HG03457 (cell line): ENCODE measurements at regions not wholly inside any gene's neighbourhood (a gene's known extent, or its start where the extent isn't known, plus 50 kb on each side); places are given as distances from the start of the nearest gene placed in this dataset.
"Not testable (repeated sequence)": the region's sequence is repeated elsewhere in the genome, so short reads cannot be mapped to it uniquely, and the experiment has no call there.

Experiments
- ATAC-seq: cut with Tn5 transposase; IDR thresholded peaks from one replicate; pipeline ENCODE4 v1.9.1; 2021; ENCODE audit warnings: moderate number of reproducible peaks; ENCODE audit not compliant: unreplicated experiment

DNA sequence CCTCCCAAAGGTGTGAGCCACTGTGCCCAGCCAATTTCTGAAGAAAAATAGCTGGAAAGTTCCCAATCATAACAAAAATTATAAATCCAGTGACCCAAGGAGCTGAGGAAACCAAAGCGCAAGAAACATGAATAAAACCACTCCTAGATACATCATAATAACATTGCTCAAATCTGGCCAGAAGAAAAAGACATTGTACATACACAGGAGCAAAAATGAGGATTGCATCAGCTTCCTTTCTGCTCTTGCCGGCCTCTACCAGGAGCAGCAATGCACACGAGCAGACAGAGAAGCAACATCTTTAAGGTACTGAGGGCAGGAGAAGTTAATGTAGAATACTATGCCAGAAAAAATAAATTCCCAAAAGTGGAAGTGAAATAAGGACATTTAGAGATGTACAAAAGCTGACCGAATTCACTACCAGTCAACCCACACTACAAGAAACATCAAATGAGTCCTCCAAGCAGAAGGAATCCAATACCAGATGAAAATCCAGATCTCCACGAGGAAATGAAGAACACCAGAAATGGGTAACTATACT, 127.0 kb upstream of the NBPF11 start:
- ATAC-seq, result not testable (repeated sequence)

DNA sequence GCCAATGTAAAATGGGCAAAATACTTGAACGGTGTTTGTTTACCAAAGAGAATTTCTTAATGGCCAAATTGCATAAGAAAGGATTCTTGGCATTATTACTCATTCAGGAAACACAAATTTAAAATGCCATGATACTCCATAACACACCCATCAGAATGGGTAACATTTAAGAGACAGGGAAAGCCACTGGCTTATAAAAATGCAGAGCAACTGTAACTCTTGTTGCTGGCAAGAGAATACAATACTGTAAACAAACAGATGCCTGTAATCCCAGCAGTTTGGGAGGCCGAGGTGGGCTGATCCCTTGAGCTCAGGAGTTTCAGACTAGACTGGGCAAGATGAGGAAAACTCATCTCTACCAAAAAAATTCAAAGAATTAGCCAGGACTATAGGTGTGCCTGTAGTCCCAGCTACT, 125.8 kb upstream of the NBPF11 start:
- not testable (repeated sequence) for ATAC-seq

DNA sequence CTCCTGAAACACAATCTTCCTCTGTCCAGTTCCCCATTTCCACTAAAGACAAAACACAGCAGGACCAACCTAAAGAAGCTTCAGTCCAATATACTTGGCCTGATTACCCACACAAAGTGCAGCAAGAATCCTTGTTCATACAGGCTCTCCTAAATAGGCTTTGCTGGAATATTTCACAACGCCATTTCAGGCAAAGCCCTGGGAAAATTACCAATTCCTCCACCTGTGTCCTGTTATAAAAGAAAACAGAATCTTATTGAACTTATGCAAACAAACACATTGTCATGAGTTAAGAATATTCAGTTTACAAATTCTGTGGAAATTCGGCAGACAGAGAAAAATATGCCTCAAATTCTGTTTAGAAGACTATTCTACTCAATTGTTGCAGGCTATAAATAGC, 115.0 kb upstream of the NBPF11 start:
- not testable (repeated sequence) for ATAC-seq

DNA sequence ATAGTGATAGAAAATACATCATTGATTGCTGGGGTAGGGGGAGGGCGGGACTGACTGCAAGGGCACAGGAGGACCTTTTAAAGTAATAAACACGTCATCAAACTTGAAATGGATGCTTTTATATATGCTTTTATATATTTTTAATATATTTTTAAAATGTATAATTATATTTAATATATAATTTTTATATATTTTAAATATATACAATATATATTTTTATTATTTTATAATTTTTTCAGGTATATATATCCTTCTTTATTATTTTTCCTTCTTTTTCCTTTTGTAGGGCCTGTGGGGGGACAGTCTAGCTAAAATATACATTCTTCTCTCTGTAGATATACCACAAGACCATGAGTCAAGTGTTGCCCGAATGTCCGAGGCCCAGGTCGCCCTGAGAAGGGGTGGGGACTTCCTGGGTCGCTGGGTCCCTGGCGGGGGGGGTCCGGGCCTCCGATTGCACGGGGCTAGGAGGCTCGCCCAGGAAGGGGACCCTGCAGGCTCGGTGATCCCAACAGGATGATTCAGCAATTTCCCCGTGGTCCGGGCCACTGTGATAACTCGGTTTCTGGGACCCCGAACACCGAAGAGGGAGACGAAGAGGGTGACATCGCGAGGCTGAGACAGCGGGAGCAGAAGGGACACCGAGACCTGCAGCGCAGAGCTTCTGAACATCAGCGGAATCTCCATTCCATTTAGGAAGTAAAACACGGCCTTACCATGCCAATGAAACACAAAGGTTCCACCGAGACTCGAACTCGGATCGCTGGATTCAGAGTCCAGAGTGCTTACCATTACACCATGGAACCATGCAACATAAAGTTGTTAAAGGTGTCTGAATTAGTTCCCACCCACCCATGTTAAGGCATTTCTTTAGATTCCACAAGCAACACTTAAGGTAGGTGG, 112.5 kb upstream of the NBPF11 start:
- ATAC-seq, result no peak

DNA sequence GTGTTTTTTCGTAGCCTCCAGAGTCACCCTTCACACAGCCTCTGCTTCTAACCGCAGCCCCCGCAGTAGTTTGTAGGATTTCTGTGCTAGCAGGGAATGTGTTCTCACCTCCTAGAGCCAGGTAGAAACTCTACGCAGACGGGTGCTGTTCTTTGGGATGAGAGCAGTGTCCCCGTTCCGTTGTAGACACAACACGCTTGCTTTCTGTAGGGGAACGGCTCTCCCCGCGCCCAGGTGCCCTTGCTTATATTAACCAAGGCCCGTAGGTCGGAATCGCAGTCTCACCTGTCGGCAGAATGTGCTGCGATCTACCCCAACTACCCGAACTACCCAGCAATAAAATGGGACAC, 111.8 kb upstream of the NBPF11 start:
- no peak for ATAC-seq

DNA sequence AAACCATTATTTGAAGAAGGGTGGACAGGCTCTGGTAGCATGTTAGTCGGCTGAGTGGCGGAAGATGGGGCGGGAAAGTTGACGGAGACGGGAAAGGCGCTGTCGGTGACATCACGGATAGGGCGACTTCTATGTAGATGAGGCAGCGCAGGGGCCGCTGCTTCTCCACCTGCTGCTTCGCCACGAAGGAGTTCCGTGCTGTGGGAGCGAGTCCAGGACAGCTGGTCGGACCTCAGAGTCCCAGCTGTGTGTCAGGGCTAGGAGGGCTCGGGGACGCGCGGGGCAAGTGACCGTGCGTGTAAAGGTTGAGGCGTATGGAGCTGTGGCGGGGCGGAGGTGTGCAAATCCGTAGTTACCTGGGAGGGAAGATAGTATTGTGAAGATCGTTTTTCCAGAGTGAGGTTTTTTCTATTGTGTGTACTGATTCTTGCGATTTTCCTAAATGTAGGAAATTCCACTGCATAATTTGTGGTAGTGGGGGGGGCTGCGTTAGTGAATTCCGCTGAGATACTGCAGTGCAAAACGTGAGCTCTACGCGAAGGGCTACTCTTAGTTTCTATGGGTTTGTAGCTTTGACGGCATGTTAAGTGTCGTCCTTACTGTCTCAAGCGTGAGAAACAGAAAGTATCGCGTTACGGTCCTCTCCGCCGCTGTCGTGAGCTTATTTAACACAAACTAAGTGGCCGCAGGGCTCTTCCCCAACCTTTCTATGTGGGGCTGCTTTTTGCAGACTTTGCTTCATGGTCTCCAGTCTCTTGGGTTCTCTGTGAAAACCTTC, 111.2 kb upstream of the NBPF11 start:
- ATAC-seq, result no peak

DNA sequence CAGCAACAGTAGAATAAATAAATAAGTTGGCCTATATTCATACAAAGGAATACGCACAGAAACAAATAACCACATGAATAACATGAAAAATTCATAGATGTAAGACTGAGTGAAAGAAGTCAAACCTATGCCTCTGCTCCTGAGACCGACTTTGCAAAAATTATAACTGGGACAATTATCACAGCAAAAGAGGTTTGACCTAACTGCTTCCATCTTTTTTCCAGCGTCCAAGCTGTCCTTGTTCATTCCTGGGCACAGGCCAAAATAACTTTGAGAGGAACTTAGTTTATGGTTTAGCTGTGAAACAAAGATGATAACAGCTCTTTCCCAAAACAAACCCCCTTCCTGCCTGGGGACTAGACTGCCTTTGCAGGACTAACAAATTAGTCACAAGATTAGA, 109.6 kb upstream of the NBPF11 start:
- not testable (repeated sequence) for ATAC-seq

DNA sequence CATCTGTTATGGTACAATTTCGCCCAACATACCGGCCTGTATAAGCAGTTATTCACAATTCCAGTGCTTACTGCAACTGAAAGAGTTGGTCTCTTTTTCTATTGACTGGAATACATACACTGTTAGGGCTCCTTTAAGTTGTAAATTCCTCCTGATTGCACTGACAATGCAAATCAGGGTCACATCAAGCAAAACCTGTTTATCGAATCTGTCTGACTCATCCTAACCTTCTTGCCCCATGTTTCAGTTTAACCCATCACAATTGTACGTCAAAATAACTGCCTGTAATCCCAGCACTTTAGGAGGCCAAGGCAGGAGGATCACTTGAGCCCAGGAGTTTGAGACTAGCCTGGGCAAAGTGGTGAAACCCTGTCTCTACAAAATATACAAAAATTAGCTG, 105.8 kb upstream of the NBPF11 start:
- not testable (repeated sequence) for ATAC-seq

DNA sequence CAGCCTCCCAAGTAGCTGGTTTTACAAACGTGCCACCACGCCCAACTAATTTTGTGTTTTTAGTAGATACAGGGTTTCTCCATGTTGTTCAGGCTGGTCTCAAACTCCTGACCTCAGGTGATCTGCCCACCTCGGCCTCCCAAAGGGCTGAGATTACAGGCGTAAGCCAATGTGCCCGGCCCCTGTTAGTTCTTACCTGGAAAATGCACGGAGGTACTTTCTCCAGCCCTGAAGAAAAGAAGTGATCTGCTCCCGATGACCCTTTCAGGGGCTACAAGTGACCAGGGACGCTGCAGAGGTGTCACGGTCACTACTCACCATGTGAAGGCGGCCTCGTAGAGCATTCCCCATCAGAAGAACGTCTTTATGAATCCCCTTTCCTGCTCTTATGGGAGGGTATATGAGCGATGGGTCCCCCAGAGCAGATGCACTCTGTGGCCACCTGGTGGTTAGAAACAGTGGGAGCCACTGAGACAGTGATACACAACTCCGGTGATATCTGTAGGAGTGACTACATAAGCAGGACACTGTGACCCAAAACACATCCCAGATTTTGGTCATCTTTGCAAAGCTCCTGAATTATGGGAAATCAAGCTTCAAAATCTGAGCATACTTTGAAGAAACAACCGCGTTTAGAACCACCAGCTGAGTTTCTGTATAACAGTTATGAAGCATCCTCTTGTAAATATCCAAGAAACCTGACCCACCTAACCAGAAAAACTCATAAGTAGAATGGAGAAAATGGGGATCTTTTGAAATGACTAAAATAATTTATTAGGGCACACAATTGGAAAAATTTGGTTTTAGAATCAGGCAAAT, 102.7 kb upstream of the NBPF11 start:
- ATAC-seq, result not testable (repeated sequence)

DNA sequence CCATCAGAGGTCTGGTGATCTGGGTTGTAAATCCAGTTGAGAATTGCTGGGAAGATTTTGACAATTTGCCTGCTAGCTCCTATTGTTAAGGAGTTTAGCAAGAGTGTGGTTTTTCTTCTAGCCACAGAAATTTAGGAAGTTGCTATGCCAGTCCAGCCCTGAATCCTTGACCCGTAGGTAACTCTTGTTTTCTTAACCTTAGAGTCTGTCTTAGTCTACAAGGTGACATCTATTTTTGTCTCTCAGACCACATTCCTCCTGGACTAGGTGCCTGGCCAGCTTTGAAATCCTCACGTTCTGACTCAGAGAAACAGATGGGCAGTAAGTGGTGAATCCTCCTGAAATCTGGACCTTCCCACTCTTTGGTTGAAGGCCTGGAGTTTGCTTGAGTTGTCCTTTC, 101.7 kb upstream of the NBPF11 start:
- ATAC-seq, result not testable (repeated sequence)

DNA sequence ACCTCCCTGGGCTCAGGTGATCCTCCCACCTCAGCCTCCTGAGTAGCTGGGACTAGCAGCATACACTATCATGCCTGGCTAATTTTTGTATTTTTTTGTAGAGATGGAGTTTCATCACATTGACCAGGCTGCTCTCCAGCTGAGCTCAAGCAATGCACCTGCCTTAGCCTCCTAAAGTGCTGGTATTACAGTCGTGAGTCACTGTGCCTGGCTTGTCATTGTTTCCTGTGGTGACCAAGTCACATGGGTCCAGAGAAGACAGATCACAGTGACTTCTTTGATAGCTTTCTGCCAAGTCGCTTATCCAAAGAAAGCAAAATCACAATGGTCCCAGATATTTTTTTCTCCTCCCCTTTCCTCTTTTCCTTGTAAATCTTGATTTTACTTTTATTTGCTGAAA, 96.7 kb upstream of the NBPF11 start:
- not testable (repeated sequence) for ATAC-seq

DNA sequence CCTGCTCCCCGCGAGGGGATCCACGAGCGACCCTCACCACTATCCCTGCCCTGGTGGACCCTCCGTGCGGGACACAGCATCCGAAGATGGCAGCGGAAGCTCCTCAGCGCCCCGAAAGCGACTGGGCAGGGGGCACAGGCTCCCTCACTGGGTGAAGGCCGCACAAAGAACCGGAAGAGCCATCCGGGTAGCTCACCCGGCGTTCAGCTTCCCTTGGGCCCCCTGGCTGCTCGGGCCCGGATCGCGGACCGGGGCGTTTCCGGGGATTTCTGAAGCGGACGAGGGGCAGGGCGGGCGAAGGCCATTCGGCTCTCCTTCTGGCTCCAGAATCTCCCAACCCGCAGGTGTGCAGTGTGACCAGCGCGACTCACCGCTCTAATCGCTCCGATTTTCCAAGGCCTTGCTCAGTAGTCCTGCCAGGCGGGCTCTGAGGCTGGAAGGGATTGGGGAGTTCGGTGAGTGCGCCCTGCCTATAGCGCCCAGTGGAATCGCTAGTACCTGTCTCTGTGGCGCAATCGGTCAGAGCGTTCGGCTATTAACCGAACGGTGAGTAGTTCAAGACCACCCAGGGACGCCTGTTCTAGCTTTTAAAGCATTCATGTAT, 94.3 kb upstream of the NBPF11 start:
- not testable (repeated sequence) for ATAC-seq

DNA sequence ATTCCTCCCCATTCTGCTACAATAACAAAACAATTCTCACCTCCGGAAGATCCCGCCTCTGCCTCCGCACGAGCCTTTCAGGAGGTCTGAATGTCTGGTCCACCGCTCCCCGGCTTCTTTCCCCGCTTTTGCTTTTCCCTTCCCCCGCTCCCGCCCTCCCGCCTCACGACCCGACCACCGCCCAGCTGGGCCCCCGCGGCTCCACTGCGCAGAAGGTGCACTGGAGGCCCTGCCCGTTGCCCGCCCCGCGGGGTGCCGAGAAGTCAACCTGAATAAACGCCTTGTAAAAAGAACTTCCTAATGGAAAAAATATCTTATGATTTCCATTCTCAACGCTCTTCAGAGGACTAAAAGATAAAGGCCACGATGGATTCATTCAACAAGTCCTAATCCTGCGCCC, 93.8 kb upstream of the NBPF11 start:
- not testable (repeated sequence) for ATAC-seq

DNA sequence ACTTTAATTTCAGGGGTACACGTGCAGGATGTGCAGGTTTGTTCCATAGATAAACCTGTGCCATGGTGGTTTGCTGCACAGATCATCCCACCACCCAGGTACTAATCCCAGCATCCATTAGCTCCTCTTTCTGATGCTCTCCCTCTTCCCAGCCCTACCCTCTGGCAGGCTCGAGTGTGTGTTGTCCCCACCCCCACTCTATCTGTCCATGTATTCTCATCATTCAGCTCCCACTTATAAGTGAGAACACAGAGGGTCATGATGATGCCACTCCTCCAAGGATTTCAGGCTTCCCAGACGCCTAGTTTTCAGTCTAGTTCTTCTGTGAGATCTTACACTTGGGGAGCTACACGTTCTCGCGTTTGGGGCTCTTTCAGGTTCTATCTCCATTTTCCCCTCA, 93.4 kb upstream of the NBPF11 start:
- not testable (repeated sequence) for ATAC-seq

DNA sequence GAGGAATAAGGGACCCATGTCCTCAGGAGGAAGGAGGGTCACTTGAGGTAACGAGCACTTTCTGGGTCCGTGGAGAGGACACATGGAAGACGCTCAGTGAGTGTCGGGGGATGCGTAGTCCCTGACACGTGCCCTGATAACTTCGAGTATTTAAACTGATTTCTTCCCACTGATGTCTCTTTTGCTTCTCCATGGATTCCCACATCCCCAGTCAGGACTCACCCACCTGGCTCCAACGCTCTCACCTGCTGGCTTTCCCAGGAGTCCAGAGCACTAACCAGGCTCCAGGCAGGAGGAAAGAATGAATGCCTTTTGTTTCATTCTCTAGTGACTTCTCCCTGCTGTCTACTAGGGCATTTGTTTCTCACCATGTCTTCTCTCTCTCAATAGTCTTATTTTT, 81.2 kb upstream of the NBPF11 start:
- ATAC-seq, result not testable (repeated sequence)

DNA sequence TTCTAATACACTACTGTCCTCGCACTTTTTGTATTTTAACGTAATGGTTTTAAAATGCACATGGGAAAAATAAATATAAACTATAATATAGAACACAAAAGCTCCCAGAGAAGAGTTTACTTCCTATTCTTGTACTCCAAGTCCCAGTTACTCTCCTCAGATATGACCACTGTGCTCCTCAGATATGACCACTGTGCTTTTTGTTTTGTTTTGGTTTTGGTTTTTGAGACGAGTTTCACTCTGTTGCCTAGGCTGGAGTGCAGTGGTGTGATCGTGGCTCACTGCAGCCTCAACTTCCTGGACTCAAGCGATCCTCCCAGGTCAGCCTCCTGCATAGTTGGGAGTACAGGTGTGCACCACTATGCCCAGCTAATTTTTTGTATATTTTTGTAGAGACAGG, 76.8 kb upstream of the NBPF11 start:
- not testable (repeated sequence) for ATAC-seq

DNA sequence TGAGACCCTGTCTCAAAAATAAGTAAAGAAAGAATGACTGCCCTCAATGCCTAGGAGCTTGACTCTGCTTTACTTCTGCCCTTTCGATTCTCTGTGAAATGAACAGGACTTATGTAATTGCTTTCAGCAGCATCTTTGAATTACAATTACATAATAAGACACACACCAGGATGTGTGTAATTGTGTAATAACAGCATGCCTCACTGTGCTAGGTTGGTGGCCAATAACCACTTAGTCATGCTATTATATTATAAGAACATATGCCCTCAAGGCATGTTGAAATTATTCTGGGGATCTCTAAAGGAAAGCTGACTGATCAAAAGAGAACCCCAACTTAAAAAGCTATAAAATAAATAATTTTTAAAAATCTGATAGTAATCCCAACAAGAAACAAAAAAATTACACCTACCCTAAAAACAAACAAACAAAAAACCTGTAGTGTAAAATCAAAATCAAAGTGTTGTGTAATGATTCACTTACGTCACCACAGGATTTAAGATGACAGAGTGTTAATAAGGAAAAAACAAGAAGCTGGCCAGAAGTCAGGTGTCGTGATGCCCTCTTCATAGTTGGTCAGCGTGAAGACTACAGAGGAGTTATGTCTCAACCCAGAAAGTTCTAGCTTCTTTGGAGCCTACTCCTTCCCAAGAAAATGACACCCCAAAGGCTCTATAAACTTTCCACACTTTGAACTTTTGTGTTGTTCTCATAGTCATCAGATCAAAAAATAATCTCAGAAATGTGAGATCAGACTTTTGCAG, 70.5 kb upstream of the NBPF11 start:
- not testable (repeated sequence) for ATAC-seq

DNA sequence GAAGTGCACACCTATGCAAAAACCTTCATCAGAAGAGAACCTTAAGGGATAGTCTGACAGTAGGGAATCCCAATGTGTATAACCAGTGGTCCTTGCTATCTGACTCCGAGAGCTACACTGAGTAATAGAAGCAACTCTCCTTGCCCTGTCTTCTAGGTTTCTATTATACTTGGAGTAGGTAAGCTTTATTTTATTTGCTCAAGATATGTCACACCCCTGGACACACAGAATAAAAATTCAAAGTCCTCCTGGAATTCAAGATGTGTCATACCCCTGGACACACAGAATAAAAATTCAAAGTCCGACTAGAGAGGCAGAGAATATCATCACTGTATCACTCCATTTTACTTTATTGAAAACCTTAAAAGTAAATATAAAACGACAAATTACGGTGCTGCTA, 69.5 kb upstream of the NBPF11 start:
- ATAC-seq, result not testable (repeated sequence)

DNA sequence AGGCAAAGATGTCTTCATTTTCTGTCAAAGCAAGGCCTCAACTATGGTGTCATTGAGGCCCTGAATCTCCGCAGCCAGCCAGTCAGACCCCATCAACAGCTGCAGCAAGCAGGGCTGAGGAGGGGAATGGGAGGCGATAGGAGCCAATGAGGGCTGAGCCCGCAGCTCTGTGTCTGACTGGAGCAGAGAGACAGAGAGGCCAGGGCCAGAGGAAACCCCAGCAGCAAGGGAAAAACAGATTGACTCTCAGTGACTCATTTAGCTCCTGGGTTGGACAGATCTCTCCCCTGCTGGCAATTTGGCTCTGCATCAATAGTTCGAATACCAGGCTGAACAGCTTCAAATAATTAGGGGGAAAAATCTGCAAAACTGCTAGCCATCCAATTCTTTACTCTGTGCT, 67.1 kb upstream of the NBPF11 start:
- ATAC-seq, result not testable (repeated sequence)

DNA sequence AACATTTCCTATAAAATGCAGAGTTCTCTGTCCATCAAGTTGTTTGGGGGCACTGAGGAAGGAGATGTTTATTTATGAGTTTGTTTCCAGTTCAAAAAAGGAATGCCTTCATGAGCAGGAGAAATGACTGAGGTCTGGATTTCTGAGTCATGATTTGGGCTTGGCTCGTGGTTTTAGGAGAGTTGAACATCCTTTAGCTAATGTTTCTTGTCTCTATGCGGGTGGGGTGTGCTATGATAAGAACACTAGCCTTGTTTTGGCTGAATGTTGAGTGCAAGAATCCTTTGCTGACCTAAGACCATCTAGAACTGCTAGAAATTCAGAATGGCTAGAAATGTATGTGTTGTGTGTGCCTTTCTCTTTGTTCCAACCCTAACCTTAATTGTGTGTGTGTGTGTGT, 59.1 kb upstream of the NBPF11 start:
- ATAC-seq, result not testable (repeated sequence)
